ENCODE measurements at regions not wholly inside any gene's neighbourhood (a gene's known extent, or its start where the extent isn't known, plus 50 kb on each side); places are given as distances from the start of the nearest gene placed in this dataset.

DNA sequence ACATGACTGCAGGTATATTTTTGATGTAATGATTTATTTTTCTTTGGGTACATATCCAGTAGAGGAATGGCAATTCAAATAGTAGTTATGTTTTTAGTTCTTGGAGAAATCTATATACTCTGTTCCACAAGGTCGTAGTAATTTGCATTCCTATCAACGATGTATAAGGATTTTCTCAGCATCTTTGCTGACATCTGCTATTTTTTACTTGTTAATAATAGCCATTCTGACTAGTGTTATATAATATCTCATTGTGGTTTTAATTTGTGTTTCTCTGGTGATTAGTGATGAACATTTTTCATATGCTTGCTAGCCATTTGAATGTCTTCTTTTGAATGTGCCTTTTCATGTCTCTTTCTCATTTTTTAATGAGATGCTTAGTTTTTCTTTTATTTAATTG lies 292.1 kb upstream of the RGS18 start:
- no peak overlapping the region for H3K4me3 ChIP-seq (ENCODE audit: low read depth, low read length)
- TF ChIP-seq, protein P1, sequence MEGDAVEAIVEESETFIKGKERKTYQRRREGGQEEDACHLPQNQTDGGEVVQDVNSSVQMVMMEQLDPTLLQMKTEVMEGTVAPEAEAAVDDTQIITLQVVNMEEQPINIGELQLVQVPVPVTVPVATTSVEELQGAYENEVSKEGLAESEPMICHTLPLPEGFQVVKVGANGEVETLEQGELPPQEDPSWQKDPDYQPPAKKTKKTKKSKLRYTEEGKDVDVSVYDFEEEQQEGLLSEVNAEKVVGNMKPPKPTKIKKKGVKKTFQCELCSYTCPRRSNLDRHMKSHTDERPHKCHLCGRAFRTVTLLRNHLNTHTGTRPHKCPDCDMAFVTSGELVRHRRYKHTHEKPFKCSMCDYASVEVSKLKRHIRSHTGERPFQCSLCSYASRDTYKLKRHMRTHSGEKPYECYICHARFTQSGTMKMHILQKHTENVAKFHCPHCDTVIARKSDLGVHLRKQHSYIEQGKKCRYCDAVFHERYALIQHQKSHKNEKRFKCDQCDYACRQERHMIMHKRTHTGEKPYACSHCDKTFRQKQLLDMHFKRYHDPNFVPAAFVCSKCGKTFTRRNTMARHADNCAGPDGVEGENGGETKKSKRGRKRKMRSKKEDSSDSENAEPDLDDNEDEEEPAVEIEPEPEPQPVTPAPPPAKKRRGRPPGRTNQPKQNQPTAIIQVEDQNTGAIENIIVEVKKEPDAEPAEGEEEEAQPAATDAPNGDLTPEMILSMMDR (IDR thresholded peaks at IDR 0.05; ENCODE audit: insufficient read depth, low read depth, low read length) = no peak
- no peak for DNase-seq (ENCODE audit: low read depth)

DNA sequence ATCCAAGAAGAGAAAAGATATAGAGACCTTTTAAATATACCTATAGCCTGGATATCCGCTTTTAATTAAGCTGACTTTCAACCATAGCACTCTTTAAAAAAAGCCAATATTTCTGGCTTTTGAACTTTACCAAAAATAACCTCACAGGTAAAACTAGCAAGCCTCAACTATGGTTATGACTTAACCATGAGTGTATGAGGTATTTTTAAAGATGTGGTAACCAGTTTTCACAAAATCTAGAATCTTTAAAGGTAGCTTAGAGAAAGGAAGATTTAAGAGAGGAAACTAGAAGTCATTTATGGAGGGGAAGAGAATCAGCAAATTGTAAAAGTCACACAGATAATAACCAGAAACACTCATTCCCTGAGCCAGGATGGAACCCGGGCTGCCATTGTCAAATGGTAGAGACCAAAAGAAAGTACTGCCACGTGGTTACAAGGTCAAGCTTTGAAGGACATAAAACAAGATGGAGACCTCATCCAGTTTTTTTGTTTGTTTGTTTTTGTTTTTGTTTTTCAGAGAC lies 288.4 kb upstream of the RGS18 start:
- TF ChIP-seq, protein P1 (IDR thresholded peaks at IDR 0.05; ENCODE audit: insufficient read depth, low read depth, low read length) = no peak
- H3K4me3 ChIP-seq (ENCODE audit: low read depth, low read length) = no peak overlapping the region
- no peak for DNase-seq (ENCODE audit: low read depth)

DNA sequence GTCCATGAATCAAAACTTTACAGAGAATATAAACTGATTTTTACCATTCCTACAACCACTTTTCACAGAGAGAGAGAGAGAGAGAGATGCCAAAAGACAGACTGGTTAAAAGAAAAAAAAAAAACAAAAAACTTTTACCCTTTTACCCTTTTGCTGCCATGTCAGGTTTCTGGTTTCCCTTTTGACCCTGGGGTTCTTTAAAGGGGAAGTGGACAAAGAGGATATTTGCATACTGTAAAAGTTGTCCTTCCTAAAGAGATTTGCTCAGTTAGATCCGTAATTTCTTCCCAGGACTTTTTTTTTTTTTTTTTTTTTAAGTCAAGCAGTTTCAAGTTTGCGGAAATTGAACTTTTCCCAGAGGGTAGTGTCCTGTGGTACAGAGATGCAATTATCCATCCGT lies 287.8 kb upstream of the RGS18 start:
- no peak for DNase-seq (ENCODE audit: low read depth)
- no peak overlapping the region for H3K4me3 ChIP-seq (ENCODE audit: low read depth, low read length)
- TF ChIP-seq, protein P1 (IDR thresholded peaks at IDR 0.05; ENCODE audit: insufficient read depth, low read depth, low read length) = no peak

DNA sequence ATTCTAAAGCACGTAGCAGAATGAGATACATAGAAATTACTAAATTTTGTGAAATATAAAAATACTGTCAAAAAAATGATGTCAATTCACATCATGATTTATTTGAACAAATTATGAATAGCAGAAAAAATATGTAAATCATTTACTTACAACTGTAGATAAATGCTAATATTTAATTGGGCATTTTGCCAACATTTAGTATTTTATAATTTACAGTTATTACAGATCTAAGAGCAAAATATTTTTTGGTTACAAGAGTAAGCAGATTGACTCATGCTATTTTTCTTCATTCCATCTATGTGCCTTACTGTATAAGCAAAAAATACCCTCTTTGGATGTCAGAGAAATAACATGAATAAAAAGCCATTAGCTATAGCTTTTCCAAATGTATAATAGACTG lies 282.3 kb upstream of the RGS18 start:
- no peak overlapping the region for H3K4me3 ChIP-seq (ENCODE audit: low read depth, low read length)
- DNase-seq (ENCODE audit: low read depth) = no peak
- TF ChIP-seq, protein P1 (IDR thresholded peaks at IDR 0.05; ENCODE audit: insufficient read depth, low read depth, low read length) = no peak

DNA sequence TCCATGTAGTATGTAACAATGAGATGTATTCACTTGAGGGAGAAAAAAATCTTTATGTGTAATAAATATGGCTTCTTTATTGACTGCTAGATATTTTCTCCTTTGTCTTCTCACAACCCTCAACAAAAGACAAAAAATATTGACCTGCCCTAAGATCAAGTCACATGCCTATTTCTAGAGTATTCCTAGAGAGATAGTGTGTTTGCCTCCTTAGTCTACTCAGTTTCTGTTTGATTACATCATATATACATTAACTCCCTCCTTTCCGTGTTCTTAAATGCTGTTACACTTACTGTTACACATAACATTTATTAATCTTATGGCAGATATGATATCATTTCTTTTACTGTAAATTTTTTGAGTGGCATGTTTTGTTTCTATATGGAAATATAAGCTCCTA lies 281.6 kb upstream of the RGS18 start:
- TF ChIP-seq, protein P1 (IDR thresholded peaks at IDR 0.05; ENCODE audit: insufficient read depth, low read depth, low read length) = no peak
- no peak overlapping the region for H3K4me3 ChIP-seq (ENCODE audit: low read depth, low read length)
- no peak for DNase-seq (ENCODE audit: low read depth)

DNA sequence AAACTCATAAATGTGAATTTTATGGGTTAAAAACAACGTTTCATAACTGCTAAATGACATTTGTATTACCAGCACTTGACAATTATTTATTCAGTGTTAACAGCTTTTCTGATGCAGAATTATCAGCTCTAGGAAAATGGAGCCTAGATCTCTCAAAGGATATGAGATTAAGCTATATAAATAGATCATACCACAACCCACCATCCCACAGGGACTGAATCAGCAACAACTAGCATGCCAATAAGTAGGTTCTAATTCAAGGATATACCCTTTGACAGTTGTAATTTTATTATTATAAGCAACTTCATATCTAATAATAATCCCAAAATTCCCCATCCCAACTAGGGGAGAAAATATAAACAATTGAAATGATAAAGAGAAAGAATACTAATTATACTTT lies 275.4 kb upstream of the RGS18 start:
- TF ChIP-seq, protein P1 (IDR thresholded peaks at IDR 0.05; ENCODE audit: insufficient read depth, low read depth, low read length) = no peak
- no peak for DNase-seq (ENCODE audit: low read depth)
- no peak overlapping the region for H3K4me3 ChIP-seq (ENCODE audit: low read depth, low read length)

DNA sequence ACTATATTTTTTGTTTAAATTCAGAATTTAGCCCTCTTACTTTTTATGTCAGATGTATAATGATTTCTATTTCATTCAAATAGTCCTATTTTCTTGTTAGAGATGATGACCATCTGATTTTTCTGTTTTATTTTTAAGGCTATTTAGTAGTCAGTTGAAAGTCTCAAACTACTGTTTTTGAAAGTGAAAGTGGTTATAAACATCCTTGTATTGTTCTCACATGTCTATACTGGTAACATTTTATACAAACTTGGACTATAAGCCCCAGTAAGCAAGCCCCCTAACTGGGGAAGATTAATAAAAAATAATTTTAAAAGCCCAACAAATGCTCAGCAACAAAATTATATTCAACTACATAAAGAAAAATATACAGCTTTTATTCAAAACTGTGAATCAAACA lies 271.3 kb upstream of the RGS18 start:
- DNase-seq (ENCODE audit: low read depth) = no peak
- H3K4me3 ChIP-seq (ENCODE audit: low read depth, low read length) = no peak overlapping the region
- TF ChIP-seq, protein P1 (IDR thresholded peaks at IDR 0.05; ENCODE audit: insufficient read depth, low read depth, low read length) = no peak
